ENCODE measurements at regions not wholly inside any gene's neighbourhood (a gene's known extent, or its start where the extent isn't known, plus 50 kb on each side); places are given as distances from the start of the nearest gene placed in this dataset.

GRCh38 chr1:238196516-238196915 is 305.8 kb upstream of the ZP4 start:
- peak; percentile 8 for DNase-seq (ENCODE audit: low read depth)

GRCh38 chr1:238191170-238191569 is 300.4 kb upstream of the ZP4 start:
- no peak for DNase-seq (ENCODE audit: low read depth)

- no peak for DNase-seq (ENCODE audit: low read depth)
Observed at GRCh38 chr1:238187575-238187949, 296.8 kb upstream of the ZP4 start.

- no peak for DNase-seq (ENCODE audit: low read depth)
Observed at GRCh38 chr1:238186887-238187574, 296.3 kb upstream of the ZP4 start.

- peak; percentile 36 for DNase-seq (ENCODE audit: low read depth)
Observed at GRCh38 chr1:238177960-238178645, 287.4 kb upstream of the ZP4 start.

- DNase-seq (ENCODE audit: low read depth) = no peak
Observed at GRCh38 chr1:238177351-238177750, 286.6 kb upstream of the ZP4 start.

- peak; percentile 20 for DNase-seq (ENCODE audit: low read depth)
Observed at GRCh38 chr1:238176441-238176840, 285.7 kb upstream of the ZP4 start.

GRCh38 chr1:238171985-238172384 is 281.3 kb upstream of the ZP4 start:
- no peak for DNase-seq (ENCODE audit: low read depth)

- no peak for DNase-seq (ENCODE audit: low read depth)
Observed at GRCh38 chr1:238161955-238162354, 271.2 kb upstream of the ZP4 start.

- no peak for DNase-seq (ENCODE audit: low read depth)
Observed at GRCh38 chr1:238153939-238154338, 263.2 kb upstream of the ZP4 start.

GRCh38 chr1:238153253-238153652 is 262.5 kb upstream of the ZP4 start:
- no peak for DNase-seq (ENCODE audit: low read depth)

GRCh38 chr1:238152119-238152518 is 261.4 kb upstream of the ZP4 start:
- no peak for DNase-seq (ENCODE audit: low read depth)

GRCh38 chr1:238143038-238143437 is 252.3 kb upstream of the ZP4 start:
- no peak for DNase-seq (ENCODE audit: low read depth)

GRCh38 chr1:238141353-238141752 is 250.6 kb upstream of the ZP4 start:
- DNase-seq (ENCODE audit: low read depth) = no peak

- DNase-seq (ENCODE audit: low read depth) = no peak
Observed at GRCh38 chr1:238139713-238140112, 249.0 kb upstream of the ZP4 start.

- DNase-seq (ENCODE audit: low read depth) = no peak
Observed at GRCh38 chr1:238138059-238138626, 247.4 kb upstream of the ZP4 start.

GRCh38 chr1:238135708-238136664 is 245.3 kb upstream of the ZP4 start:
- no peak for DNase-seq (ENCODE audit: low read depth)

GRCh38 chr1:238129677-238130076 is 239.0 kb upstream of the ZP4 start:
- no peak for DNase-seq (ENCODE audit: low read depth)

GRCh38 chr1:238123201-238123600 is 232.5 kb upstream of the ZP4 start:
- no peak for DNase-seq (ENCODE audit: low read depth)

- DNase-seq (ENCODE audit: low read depth) = no peak
Observed at GRCh38 chr1:238119861-238120260, 229.1 kb upstream of the ZP4 start.

GRCh38 chr1:238119060-238119459 is 228.3 kb upstream of the ZP4 start:
- DNase-seq (ENCODE audit: low read depth) = no peak

GRCh38 chr1:238115852-238116251 is 225.1 kb upstream of the ZP4 start:
- no peak for DNase-seq (ENCODE audit: low read depth)

Measured in iris pigment epithelial cell (primary cell).